SK-N-SH (cell line): ENCODE measurements at regions not wholly inside any gene's neighbourhood (a gene's known extent, or its start where the extent isn't known, plus 50 kb on each side); places are given as distances from the start of the nearest gene placed in this dataset.

Experiments used
- CTCF ChIA-PET: fragments of 300-600, 350-600 bp; formaldehyde crosslinking; extraction: SDS; loops from one replicate; lab custom pipeline; 2021; lab: Yijun Ruan, JAX
- POLR2A ChIA-PET: fragments of 350-600 bp; sonication (Branson Sonifier 250); formaldehyde crosslinking; extraction: SDS; loops from one replicate; lab custom pipeline; 2020; ENCODE audit warnings: antibody characterized with exemption, inconsistent platforms; lab: Yijun Ruan, JAX
- DNase-seq: peaks from one replicate; pipeline ENCODE4 v3.0.0; 2012
- H2AFZ ChIP-seq: fragments of 200-600 bp; sonication (generic); 2 replicates; pipeline ENCODE4 v1.8.1; 2016; ENCODE audit warnings: antibody characterized with exemption, mild to moderate bottlenecking, low read depth
- H3F3A ChIP-seq: fragments of 200-600 bp; sonication (generic); replicated peaks from 2 replicates; pipeline ENCODE3; 2016; ENCODE audit warnings: antibody characterized with exemption, mild to moderate bottlenecking; ENCODE audit not compliant: insufficient read depth
- H3K27ac ChIP-seq, 2 experiments: fragments of 200-500 bp in 1 of 2; fragments of 200-600 bp in 1 of 2; sonication (Bioruptor generic) in 1 of 2; sonication (generic), shearing (Covaris generic) in 1 of 2; 2 replicates each; pipeline versions ENCODE4 v1.5.1 to v1.6.1; 2014 to 2016; ENCODE audit warnings: low read depth in 2 of 2, inconsistent platforms in 1 of 2, low read length in 1 of 2, mild to moderate bottlenecking in 1 of 2, mixed read lengths in 1 of 2
- H3K27me3 ChIP-seq: fragments of 200-600 bp; sonication (generic), shearing (Covaris generic); 2 replicates; pipeline ENCODE4 v1.6.1; 2016; ENCODE audit warnings: mixed run types; ENCODE audit not compliant: insufficient read depth
- H3K36me3 ChIP-seq, 2 experiments: fragments of 200-500 bp in 1 of 2; fragments of 200-600 bp in 1 of 2; sonication (Bioruptor generic) in 1 of 2; sonication (generic) in 1 of 2; replicated peaks in 1 of 2; 2 replicates each; pipeline versions ENCODE3 to v1.5.1; 2014 to 2016; ENCODE audit warnings: low read length in 1 of 2, mild to moderate bottlenecking in 1 of 2; ENCODE audit not compliant: insufficient read depth in 2 of 2, control insufficient read depth in 1 of 2
- H3K4me1 ChIP-seq, 2 experiments: fragments of 200-500 bp in 1 of 2; fragments of 200-600 bp in 1 of 2; sonication (Bioruptor generic) in 1 of 2; sonication (generic), shearing (Covaris generic) in 1 of 2; 2 replicates each; pipeline versions ENCODE4 v1.5.1 to v1.6.1; 2014 to 2016; ENCODE audit warnings: low read depth in 1 of 2, low read length in 1 of 2, mixed run types in 1 of 2; ENCODE audit not compliant: insufficient read depth in 2 of 2, control insufficient read depth in 1 of 2
- H3K4me2 ChIP-seq: fragments of 200-600 bp; sonication (generic), shearing (Covaris generic); 2 replicates; pipeline ENCODE4 v1.6.1; 2017; ENCODE audit warnings: mixed run types
- H3K4me3 ChIP-seq, 2 experiments: fragments of 200-500 bp in 1 of 2; fragments of 200-600 bp in 1 of 2; sonication (Bioruptor generic) in 1 of 2; sonication (generic), shearing (Covaris generic) in 1 of 2; 2 replicates each; pipeline versions ENCODE4 v1.5.1 to v1.8.1; 2014 to 2016; ENCODE audit warnings: low read depth in 2 of 2, inconsistent platforms in 1 of 2, low read length in 1 of 2, mild to moderate bottlenecking in 1 of 2, mixed read lengths in 1 of 2, moderate library complexity in 1 of 2
- H3K79me2 ChIP-seq: fragments of 200-600 bp; sonication (generic); 2 replicates; pipeline ENCODE4 v1.8.1; 2017; ENCODE audit warnings: mild to moderate bottlenecking; ENCODE audit not compliant: insufficient read depth
- H3K9ac ChIP-seq: fragments of 200-600 bp; sonication (generic); 2 replicates; pipeline ENCODE4 v1.6.1; 2017; ENCODE audit warnings: mixed run types
- H3K9me2 ChIP-seq: fragments of 200-600 bp; sonication (generic); 2 replicates; pipeline ENCODE4 v1.6.1; 2017; ENCODE audit warnings: mixed run types
- H3K9me3 ChIP-seq: fragments of 200-600 bp; sonication (generic); 2 replicates; pipeline ENCODE4 v1.6.1; 2017; ENCODE audit warnings: mixed run types, mild to moderate bottlenecking, moderate library complexity
- H4K20me1 ChIP-seq: fragments of 200-600 bp; sonication (generic); 2 replicates; pipeline ENCODE4 v1.6.1; 2017; ENCODE audit warnings: mild to moderate bottlenecking, mixed run types; ENCODE audit not compliant: insufficient read depth
- CTCF ChIP-seq: fragments of 200-600 bp; sonication (generic); IDR thresholded peaks from 2 replicates; pipeline ENCODE4 v1.6.1; 2017; ENCODE audit warnings: antibody characterized with exemption, mild to moderate bottlenecking, moderate library complexity
- ELF1 ChIP-seq: IDR thresholded peaks from 2 replicates; pipeline ENCODE4 v1.4.0; 2012
- EZH2phosphoT487 ChIP-seq: fragments of 200-600 bp; sonication (generic); IDR thresholded peaks from 2 replicates; pipeline ENCODE4 v1.6.1; 2017; ENCODE audit warnings: low read depth, mixed run types, mild to moderate bottlenecking, antibody characterized with exemption, moderate library complexity, borderline replicate concordance
- GABPA ChIP-seq: IDR thresholded peaks from 2 replicates; pipeline ENCODE4 v1.4.0; 2012; ENCODE audit warnings: low read depth, mild to moderate bottlenecking
- IRF3 ChIP-seq: fragments of 150-350 bp; IDR thresholded peaks from 2 replicates; pipeline ENCODE4 v1.6.1; 2016; ENCODE audit warnings: mild to moderate bottlenecking, low read depth, low read length
- MAX ChIP-seq: IDR thresholded peaks from 2 replicates; pipeline ENCODE4 v1.4.0; 2012; ENCODE audit warnings: low read depth
- NFIC ChIP-seq: IDR thresholded peaks from 2 replicates; pipeline ENCODE4 v1.4.0; 2012; ENCODE audit warnings: borderline replicate concordance
- NRF1 ChIP-seq: IDR thresholded peaks from 2 replicates; pipeline ENCODE4 v1.6.1; 2012; ENCODE audit warnings: low read depth, mild to moderate bottlenecking, low read length
- RXRA ChIP-seq: IDR thresholded peaks from 2 replicates; pipeline ENCODE4 v1.4.0; 2012; ENCODE audit warnings: low read depth, mild to moderate bottlenecking, borderline replicate concordance
- SMC3 ChIP-seq: IDR thresholded peaks from 2 replicates; pipeline ENCODE4 v1.6.1; 2012; ENCODE audit warnings: low read depth, low read length, improper control_type of control experiment
- TAF1 ChIP-seq: IDR thresholded peaks from 2 replicates; pipeline ENCODE4 v1.6.1; 2012; ENCODE audit warnings: low read depth, mild to moderate bottlenecking, low read length, moderate library complexity, borderline replicate concordance
- TEAD4 ChIP-seq: IDR thresholded peaks from 2 replicates; pipeline ENCODE4 v1.4.0; 2012; ENCODE audit warnings: mild to moderate bottlenecking, borderline replicate concordance; ENCODE audit not compliant: insufficient read depth
- WGBS: methylation state at CpG from one replicate; pipeline ENCODE4 v1.1.6; 2017; ENCODE audit warnings: low lambda C conversion rate; 5-methylcytosine and 5-hydroxymethylcytosine counted together

- WGBS: 2% methylated on average over 3 of the region's 3 CpGs
- CTCF ChIA-PET: no interaction called here
- DNase-seq: no peak
These were observed 135.3 kb downstream of the DIPK2A start for GRCh38 chr3:144106970-144107369.

GRCh38 chr3:144107923-144108322, 136.3 kb downstream of the DIPK2A start:
- Histone ChIP-seq H3K79me2 (no peaks in the 10 kb centered on the region), H3F3A (no peaks in the 10 kb centered on the region), H2AFZ (no peak overlapping the region), H3K9ac (no peak overlapping the region), H3K4me2 (no peak overlapping the region), H3K4me3 (no peak overlapping the region), H4K20me1 (no peaks in the 10 kb centered on the region), H3K9me3 (no peaks in the 10 kb centered on the region), H3K9me2 (no peaks in the 10 kb centered on the region), H3K4me1 (no peaks in the 10 kb centered on the region), H3K36me3 (no peaks in the 10 kb centered on the region), H3K27ac (no peak overlapping the region), H3K27me3 (no peaks in the 10 kb centered on the region)
- WGBS: 4% methylated on average over 1 of the region's 1 CpG
- TF ChIP-seq ELF1 (no peak), TAF1 (no peak), MAX (no peak), NRF1 (no peak), IRF3 (no peak)
- ChIA-PET CTCF (no interaction called here), POLR2A (no interaction called here)
- DNase-seq: no peak

More at GRCh38 chr3:144106970-144107369, 135.3 kb downstream of the DIPK2A start:
- Histone ChIP-seq H3K4me1 (no peaks in the 10 kb centered on the region), H3K79me2 (no peaks in the 10 kb centered on the region), H2AFZ (no peak overlapping the region), H3K27ac (no peak overlapping the region), H3K27me3 (no peaks in the 10 kb centered on the region), H3K9ac (no peak overlapping the region), H3K9me3 (no peaks in the 10 kb centered on the region), H3F3A (no peaks in the 10 kb centered on the region), H3K9me2 (no peaks in the 10 kb centered on the region), H4K20me1 (no peaks in the 10 kb centered on the region), H3K4me2 (no peak overlapping the region), H3K36me3 (no peaks in the 10 kb centered on the region), H3K4me3 (no peak overlapping the region)
- POLR2A ChIA-PET: no interaction called here
- no peak for TF ChIP-seq TEAD4
- no peak for TF ChIP-seq GABPA
- TF ChIP-seq EZH2phosphoT487: no peak
- no peak for TF ChIP-seq SMC3
- no peak for TF ChIP-seq RXRA
- no peak for TF ChIP-seq CTCF
- no peak for TF ChIP-seq NFIC
